ENCODE measurements at regions not wholly inside any gene's neighbourhood (a gene's known extent, or its start where the extent isn't known, plus 50 kb on each side); places are given as distances from the start of the nearest gene placed in this dataset.

DNA sequence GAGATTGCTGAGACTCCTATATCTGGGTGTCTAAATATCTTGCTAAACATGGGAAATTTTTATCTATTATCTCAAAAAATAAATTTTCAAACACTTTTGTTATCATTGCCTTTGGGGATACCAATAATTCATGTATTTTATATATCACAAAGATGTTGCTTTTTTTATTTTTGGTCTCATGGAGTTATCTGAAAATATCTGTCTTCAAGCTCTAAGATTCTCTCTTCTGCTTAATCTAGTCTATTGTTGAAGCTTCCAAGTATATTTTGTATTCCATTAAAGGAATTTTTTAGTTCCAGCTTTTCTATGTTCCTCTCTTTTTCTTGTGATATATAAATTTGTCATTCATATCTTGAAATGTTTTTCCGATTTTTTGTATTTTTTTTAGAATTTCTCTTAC is 812.0 kb downstream of the DACH1 start:
- TF ChIP-seq, protein P1, sequence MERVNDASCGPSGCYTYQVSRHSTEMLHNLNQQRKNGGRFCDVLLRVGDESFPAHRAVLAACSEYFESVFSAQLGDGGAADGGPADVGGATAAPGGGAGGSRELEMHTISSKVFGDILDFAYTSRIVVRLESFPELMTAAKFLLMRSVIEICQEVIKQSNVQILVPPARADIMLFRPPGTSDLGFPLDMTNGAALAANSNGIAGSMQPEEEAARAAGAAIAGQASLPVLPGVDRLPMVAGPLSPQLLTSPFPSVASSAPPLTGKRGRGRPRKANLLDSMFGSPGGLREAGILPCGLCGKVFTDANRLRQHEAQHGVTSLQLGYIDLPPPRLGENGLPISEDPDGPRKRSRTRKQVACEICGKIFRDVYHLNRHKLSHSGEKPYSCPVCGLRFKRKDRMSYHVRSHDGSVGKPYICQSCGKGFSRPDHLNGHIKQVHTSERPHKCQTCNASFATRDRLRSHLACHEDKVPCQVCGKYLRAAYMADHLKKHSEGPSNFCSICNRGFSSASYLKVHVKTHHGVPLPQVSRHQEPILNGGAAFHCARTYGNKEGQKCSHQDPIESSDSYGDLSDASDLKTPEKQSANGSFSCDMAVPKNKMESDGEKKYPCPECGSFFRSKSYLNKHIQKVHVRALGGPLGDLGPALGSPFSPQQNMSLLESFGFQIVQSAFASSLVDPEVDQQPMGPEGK (CRISPR knock-in tag; IDR thresholded peaks at IDR 0.05; ENCODE audit: borderline replicate concordance): no peak
- TF ChIP-seq TCF4 (CRISPR knock-in tag; IDR thresholded peaks at IDR 0.05; ENCODE audit: borderline replicate concordance) (no peak), ZFP3 (CRISPR knock-in tag; IDR thresholded peaks at IDR 0.05) (no peak), ZNF70 (CRISPR knock-in tag; IDR thresholded peaks at IDR 0.05) (no peak), RARB (CRISPR knock-in tag; IDR thresholded peaks at IDR 0.05) (no peak), ISL1 (CRISPR knock-in tag; IDR thresholded peaks at IDR 0.05) (no peak), CSDC2 (CRISPR knock-in tag; IDR thresholded peaks at IDR 0.05) (no peak), ZFP30 (CRISPR knock-in tag; IDR thresholded peaks at IDR 0.05) (peak; percentile 98), ESRRG (CRISPR knock-in tag; IDR thresholded peaks at IDR 0.05) (no peak), OSR1 (CRISPR knock-in tag; IDR thresholded peaks at IDR 0.05) (no peak)
- TF ChIP-seq, protein P2, sequence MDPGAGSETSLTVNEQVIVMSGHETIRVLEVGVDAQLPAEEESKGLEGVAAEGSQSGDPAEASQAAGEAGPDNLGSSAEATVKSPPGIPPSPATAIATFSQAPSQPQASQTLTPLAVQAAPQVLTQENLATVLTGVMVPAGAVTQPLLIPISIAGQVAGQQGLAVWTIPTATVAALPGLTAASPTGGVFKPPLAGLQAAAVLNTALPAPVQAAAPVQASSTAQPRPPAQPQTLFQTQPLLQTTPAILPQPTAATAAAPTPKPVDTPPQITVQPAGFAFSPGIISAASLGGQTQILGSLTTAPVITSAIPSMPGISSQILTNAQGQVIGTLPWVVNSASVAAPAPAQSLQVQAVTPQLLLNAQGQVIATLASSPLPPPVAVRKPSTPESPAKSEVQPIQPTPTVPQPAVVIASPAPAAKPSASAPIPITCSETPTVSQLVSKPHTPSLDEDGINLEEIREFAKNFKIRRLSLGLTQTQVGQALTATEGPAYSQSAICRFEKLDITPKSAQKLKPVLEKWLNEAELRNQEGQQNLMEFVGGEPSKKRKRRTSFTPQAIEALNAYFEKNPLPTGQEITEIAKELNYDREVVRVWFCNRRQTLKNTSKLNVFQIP (CRISPR knock-in tag; IDR thresholded peaks at IDR 0.05; ENCODE audit: borderline replicate concordance, low read depth): no peak
- TF ChIP-seq, protein P3, sequence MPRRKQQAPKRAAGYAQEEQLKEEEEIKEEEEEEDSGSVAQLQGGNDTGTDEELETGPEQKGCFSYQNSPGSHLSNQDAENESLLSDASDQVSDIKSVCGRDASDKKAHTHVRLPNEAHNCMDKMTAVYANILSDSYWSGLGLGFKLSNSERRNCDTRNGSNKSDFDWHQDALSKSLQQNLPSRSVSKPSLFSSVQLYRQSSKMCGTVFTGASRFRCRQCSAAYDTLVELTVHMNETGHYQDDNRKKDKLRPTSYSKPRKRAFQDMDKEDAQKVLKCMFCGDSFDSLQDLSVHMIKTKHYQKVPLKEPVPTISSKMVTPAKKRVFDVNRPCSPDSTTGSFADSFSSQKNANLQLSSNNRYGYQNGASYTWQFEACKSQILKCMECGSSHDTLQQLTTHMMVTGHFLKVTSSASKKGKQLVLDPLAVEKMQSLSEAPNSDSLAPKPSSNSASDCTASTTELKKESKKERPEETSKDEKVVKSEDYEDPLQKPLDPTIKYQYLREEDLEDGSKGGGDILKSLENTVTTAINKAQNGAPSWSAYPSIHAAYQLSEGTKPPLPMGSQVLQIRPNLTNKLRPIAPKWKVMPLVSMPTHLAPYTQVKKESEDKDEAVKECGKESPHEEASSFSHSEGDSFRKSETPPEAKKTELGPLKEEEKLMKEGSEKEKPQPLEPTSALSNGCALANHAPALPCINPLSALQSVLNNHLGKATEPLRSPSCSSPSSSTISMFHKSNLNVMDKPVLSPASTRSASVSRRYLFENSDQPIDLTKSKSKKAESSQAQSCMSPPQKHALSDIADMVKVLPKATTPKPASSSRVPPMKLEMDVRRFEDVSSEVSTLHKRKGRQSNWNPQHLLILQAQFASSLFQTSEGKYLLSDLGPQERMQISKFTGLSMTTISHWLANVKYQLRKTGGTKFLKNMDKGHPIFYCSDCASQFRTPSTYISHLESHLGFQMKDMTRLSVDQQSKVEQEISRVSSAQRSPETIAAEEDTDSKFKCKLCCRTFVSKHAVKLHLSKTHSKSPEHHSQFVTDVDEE (CRISPR knock-in tag; IDR thresholded peaks at IDR 0.05): no peak

Measured in SK-N-SH treated with all-trans-retinoic acid at 6 μM for 48 hours (cell line).